NT2/D1 (cell line): ENCODE measurements at regions not wholly inside any gene's neighbourhood (a gene's known extent, or its start where the extent isn't known, plus 50 kb on each side); places are given as distances from the start of the nearest gene placed in this dataset.

Experiments used
- DNase-seq: peaks from one replicate; pipeline ENCODE4 v3.0.0-alpha.2; 2011; ENCODE audit warnings: low read depth, low spot score
- H3K27me3 ChIP-seq: 2 replicates; pipeline ENCODE4 v1.6.0; 2011; ENCODE audit warnings: mild to moderate bottlenecking; ENCODE audit not compliant: insufficient read length, insufficient read depth
- H3K36me3 ChIP-seq: 2 replicates; pipeline ENCODE4 v1.6.1; 2011; ENCODE audit warnings: mild to moderate bottlenecking, low read length, mixed read lengths; ENCODE audit not compliant: insufficient read depth, insufficient read length
- H3K4me1 ChIP-seq: 2 replicates; pipeline ENCODE4 v1.5.1; 2011; ENCODE audit not compliant: insufficient read depth, insufficient read length
- H3K4me3 ChIP-seq: 2 replicates; pipeline ENCODE4 v1.5.1; 2011; ENCODE audit warnings: low read depth; ENCODE audit not compliant: insufficient read length
- H3K9ac ChIP-seq: 2 replicates; pipeline ENCODE4 v1.6.0; 2011; ENCODE audit warnings: low read depth; ENCODE audit not compliant: insufficient read length
- H3K9me3 ChIP-seq: 2 replicates; pipeline ENCODE4 v1.5.1; 2011; ENCODE audit warnings: mild to moderate bottlenecking, low read length; ENCODE audit not compliant: insufficient read depth
- SUZ12 ChIP-seq: IDR thresholded peaks from 2 replicates; pipeline ENCODE4 v1.6.1; 2011; ENCODE audit not compliant: insufficient read length, insufficient read depth; ENCODE audit errors: extremely low read depth
- YY1 ChIP-seq: IDR thresholded peaks from 2 replicates; pipeline ENCODE4 v1.6.1; 2011; ENCODE audit not compliant: insufficient read length, insufficient read depth
- ZNF274 ChIP-seq: IDR thresholded peaks from 2 replicates; pipeline ENCODE4 v1.6.1; 2011; ENCODE audit warnings: mild to moderate bottlenecking, low read depth, low read length

DNA sequence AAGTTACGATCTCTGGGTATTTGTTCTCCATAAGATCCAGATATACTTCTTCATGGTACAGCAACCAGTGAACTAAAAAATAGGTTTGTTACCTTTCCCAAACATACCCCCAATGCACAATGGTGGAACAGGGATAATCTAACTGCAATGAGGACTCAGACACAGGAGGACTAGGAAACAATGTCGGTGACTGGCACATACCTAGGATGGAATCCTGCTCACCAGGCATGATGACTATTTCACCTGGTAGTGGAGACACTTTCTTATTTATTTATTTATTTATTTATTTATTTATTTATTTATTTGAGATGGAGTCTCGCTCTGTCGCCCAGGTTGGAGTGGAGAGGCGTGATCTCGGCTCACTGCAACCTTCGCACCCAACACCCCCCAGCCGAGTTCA is 159.9 kb upstream of the CCNH start:
- Histone ChIP-seq H3K9me3 (no peaks in the 10 kb centered on the region), H3K4me3 (no peak overlapping the region), H3K36me3 (no peaks in the 10 kb centered on the region), H3K4me1 (no peaks in the 10 kb centered on the region), H3K9ac (no peak overlapping the region), H3K27me3 (no peaks in the 10 kb centered on the region)
- no peak for DNase-seq
- TF ChIP-seq SUZ12 = no peak
- no peak for TF ChIP-seq ZNF274

DNA sequence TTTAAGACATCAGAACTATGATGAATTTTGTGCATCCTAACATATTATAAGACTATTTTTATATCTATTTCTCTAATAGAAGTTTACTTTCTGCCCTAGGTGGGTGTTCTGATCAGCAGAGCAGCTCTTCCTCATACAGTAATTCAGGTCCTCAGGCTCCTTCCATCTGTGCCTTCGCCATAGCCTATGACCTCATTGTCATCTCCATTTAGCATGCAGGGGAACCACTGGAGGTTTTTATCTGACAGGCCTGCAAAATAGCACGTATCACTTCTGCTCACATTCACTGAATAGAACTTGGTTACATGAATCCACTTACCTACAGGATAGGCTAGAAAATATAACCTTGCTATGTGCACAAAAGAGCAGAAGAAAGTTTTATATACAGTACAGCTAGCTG is 159.4 kb upstream of the CCNH start:
- no peak for DNase-seq
- no peak overlapping the region for H3K4me3 ChIP-seq
- H3K4me1 ChIP-seq = no peaks in the 10 kb centered on the region
- no peaks in the 10 kb centered on the region for H3K36me3 ChIP-seq
- H3K9ac ChIP-seq = no peak overlapping the region
- no peaks in the 10 kb centered on the region for H3K9me3 ChIP-seq
- H3K27me3 ChIP-seq = no peaks in the 10 kb centered on the region
- no peak for TF ChIP-seq ZNF274
- no peak for TF ChIP-seq YY1
- TF ChIP-seq SUZ12 = no peak

DNA sequence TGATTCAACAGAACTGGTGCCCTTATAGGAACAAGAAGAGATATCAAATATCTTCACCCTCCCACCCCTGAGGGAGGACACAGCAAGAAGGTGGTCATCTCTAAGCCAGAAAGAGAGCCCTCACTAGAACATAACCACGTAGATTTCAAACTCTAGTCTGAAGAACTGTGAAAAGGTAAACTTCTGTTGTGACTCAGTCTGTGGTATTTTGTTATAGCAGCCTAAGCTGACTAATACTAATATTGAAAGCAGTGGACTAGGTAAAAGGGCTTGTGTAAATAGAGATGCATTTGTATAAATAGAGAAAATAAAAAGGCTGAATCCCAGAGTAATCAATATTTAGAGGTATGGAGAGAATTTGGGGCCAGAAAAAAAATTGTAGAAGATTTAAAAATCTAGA is 157.6 kb upstream of the CCNH start:
- H3K4me1 ChIP-seq = no peaks in the 10 kb centered on the region
- no peak for DNase-seq
- no peaks in the 10 kb centered on the region for H3K9me3 ChIP-seq

DNA sequence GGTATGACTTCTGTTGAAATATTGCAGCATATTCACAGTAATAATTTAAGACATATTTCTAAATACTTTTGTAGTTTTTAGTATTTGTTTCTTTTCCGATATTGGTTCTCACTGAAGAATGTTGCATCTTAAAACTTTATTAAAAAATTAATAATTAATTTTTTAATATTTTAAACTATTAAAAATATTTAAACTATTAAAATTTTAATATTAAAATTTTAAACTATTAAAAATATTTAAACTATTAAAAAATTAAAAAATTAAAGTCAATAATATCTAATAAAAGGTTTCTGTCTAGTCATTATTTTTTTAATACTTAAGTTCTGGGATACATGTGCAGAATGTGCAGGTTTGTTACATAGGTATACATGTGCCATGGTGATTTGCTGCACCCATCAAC is 149.3 kb upstream of the CCNH start:
- Histone ChIP-seq H3K4me1 (no peaks in the 10 kb centered on the region), H3K36me3 (no peaks in the 10 kb centered on the region), H3K4me3 (no peak overlapping the region), H3K9me3 (no peaks in the 10 kb centered on the region), H3K27me3 (no peaks in the 10 kb centered on the region), H3K9ac (no peak overlapping the region)
- no peak for DNase-seq
- TF ChIP-seq YY1 = no peak

More for the DNA sequence above, 157.6 kb upstream of the CCNH start:
- no peak for TF ChIP-seq YY1
- no peak for TF ChIP-seq SUZ12
- no peak for TF ChIP-seq ZNF274
- Histone ChIP-seq H3K27me3 (no peaks in the 10 kb centered on the region), H3K36me3 (no peaks in the 10 kb centered on the region), H3K9ac (no peak overlapping the region), H3K4me3 (no peak overlapping the region)

DNA sequence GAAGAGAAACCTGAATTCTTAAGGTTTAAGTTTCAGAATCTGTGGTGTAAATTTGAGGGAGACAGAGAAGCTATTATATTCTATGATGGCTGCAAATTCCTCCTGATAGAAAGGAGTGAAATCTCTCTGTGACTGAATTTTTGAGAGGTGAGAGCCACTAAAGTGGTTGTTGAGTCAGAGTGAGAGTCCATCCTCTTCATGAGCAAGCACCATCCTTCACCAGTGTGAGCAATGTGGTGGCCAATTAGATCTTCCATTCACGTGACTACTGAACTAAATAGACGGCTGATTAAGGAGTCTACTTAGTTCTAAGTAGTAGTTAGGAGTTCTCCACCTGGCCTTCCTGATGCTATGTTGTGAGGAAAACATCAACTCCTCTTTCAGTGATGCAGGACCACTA is 147.8 kb upstream of the CCNH start:
- H3K27me3 ChIP-seq = no peaks in the 10 kb centered on the region
- H3K9ac ChIP-seq = no peak overlapping the region
- DNase-seq = no peak
- H3K36me3 ChIP-seq = no peaks in the 10 kb centered on the region
- H3K4me1 ChIP-seq = no peaks in the 10 kb centered on the region
- TF ChIP-seq SUZ12 = no peak
- TF ChIP-seq YY1 = no peak
- no peak for TF ChIP-seq ZNF274
- no peak overlapping the region for H3K4me3 ChIP-seq
- no peaks in the 10 kb centered on the region for H3K9me3 ChIP-seq

DNA sequence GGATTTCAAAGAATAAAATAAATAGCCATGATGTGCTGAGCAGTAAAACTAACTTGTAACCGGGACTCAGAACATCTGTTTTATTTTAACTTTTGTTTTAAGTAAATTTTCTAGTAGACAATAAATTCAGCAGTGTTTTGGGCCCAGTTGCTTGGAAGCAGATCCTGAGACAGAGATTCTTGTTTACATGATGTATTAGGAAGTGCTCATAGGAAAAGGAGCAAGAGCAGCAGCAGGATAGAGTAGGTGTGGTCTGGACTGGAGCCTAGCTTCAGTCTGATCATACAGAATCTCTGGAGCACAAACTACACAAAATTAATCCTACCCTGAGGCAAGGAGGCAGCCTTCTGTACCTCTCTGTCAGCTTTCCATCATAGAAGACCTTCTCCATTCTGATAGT is 139.2 kb upstream of the CCNH start:
- Histone ChIP-seq H3K9me3 (no peaks in the 10 kb centered on the region; the same call in 1 of the 2 replicates), H3K36me3 (no peaks in the 10 kb centered on the region), H3K4me3 (no peak overlapping the region), H3K4me1 (no peaks in the 10 kb centered on the region), H3K9ac (no peak overlapping the region), H3K27me3 (no peaks in the 10 kb centered on the region)
- DNase-seq = no peak
- no peak for TF ChIP-seq YY1
- no peak for TF ChIP-seq SUZ12
- TF ChIP-seq ZNF274 = no peak

DNA sequence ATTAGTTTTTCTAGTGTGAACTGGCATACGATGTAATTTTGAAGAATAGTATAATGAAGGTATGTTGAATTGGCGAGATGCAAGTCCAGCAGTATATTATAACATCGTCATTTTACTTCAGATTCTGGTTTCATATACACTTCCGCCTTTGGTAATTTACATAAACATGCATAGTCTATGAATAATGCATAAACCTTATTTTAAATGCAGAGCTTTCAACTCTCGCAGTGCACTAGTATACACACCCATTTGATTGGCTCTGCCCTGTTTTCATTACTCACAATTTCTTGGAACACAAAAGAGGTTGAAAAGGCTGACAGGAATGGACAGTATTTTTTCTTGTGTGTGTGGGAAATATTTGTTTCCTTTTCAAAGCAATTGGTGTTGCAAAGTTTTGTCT is 128.9 kb upstream of the CCNH start:
- Histone ChIP-seq H3K36me3 (no peaks in the 10 kb centered on the region), H3K4me3 (no peak overlapping the region), H3K9ac (no peak overlapping the region), H3K4me1 (no peaks in the 10 kb centered on the region), H3K9me3 (no peaks in the 10 kb centered on the region), H3K27me3 (no peaks in the 10 kb centered on the region)
- no peak for DNase-seq
- TF ChIP-seq ZNF274 (no peak), YY1 (no peak), SUZ12 (no peak)

DNA sequence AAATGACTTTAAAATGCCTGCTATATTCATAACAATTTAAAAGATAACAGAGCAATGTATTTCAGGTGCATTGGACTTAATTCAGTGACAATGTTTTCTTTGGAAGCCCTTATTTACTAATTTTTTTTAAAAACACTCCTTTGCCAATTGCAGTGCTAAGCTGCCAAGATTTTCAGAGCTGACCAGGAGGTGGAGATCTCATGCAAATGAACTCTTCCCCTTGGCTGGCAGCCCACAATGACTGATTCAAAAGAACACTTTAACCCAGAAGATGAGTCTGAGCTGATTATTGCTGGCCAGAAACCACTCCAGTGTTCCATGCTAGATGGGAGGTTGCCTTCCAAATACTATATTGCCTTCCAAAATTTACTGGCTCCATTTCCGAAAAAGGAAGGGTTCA is 128.3 kb upstream of the CCNH start:
- no peaks in the 10 kb centered on the region for H3K9me3 ChIP-seq
- H3K27me3 ChIP-seq = no peaks in the 10 kb centered on the region
- H3K4me1 ChIP-seq = no peaks in the 10 kb centered on the region
- TF ChIP-seq YY1 (no peak), SUZ12 (no peak), ZNF274 (no peak)
- H3K36me3 ChIP-seq = no peaks in the 10 kb centered on the region
- H3K4me3 ChIP-seq = no peak overlapping the region
- peak; percentile 25 for DNase-seq
- H3K9ac ChIP-seq = no peak overlapping the region
